Fibroblast of pulmonary artery (primary cell): ENCODE measurements at regions not wholly inside any gene's neighbourhood (a gene's known extent, or its start where the extent isn't known, plus 50 kb on each side); places are given as distances from the start of the nearest gene placed in this dataset.
"Not testable (repeated sequence)": the region's sequence is repeated elsewhere in the genome, so short reads cannot be mapped to it uniquely, and the experiment has no call there.

Source experiments
- DNase-seq: peaks from one replicate; pipeline ENCODE4 v3.0.0-alpha.2; 2010; ENCODE audit warnings: low read depth
- H3K4me3 ChIP-seq: replicated peaks from 2 replicates; pipeline ENCODE4 v1.5.1; 2011; ENCODE audit warnings: low read depth, mild to moderate bottlenecking, control low read depth, low read length, moderate library complexity
- TF ChIP-seq, protein P1 (sequence below): IDR thresholded peaks from 2 replicates; pipeline ENCODE4 v1.5.1; 2011; ENCODE audit warnings: mild to moderate bottlenecking, control low read depth, low read length, inconsistent platforms; ENCODE audit errors: missing control alignments

DNA sequence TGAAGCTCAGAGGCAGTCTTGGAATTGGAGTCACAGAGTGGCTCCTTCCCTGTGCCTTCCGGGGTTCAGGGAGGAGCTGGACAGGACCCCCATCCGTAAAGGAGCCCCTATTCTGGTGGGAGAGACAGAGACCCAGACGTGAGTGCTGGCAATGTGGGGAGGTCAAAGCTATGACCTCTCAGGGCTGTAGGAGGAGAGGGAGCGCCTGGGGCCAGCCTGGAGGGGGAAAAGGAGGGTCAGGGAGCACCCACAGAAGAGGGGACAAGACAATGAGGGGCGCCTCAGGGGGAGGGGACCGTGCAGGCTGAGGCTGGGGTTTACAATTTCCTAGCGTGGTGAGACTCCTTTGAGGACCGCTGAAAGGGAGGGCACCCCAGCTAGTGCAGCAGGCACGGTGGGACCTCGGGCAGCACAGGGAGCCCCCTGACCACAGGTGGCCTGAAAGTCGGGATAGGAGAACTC is 97.9 kb upstream of the LRPAP1 start:
- H3K4me3 ChIP-seq, result no peak overlapping the region
- DNase-seq, result no peak
- TF ChIP-seq, protein P1, sequence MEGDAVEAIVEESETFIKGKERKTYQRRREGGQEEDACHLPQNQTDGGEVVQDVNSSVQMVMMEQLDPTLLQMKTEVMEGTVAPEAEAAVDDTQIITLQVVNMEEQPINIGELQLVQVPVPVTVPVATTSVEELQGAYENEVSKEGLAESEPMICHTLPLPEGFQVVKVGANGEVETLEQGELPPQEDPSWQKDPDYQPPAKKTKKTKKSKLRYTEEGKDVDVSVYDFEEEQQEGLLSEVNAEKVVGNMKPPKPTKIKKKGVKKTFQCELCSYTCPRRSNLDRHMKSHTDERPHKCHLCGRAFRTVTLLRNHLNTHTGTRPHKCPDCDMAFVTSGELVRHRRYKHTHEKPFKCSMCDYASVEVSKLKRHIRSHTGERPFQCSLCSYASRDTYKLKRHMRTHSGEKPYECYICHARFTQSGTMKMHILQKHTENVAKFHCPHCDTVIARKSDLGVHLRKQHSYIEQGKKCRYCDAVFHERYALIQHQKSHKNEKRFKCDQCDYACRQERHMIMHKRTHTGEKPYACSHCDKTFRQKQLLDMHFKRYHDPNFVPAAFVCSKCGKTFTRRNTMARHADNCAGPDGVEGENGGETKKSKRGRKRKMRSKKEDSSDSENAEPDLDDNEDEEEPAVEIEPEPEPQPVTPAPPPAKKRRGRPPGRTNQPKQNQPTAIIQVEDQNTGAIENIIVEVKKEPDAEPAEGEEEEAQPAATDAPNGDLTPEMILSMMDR, result no peak

- no peak for DNase-seq
- TF ChIP-seq, protein P1, result no peak
- no peak overlapping the region for H3K4me3 ChIP-seq
Measured at GRCh38 chr4:3629665-3630064, 97.4 kb upstream of the LRPAP1 start.

GRCh38 chr4:3629176-3629575 is 97.0 kb upstream of the LRPAP1 start:
- not testable (repeated sequence) for DNase-seq, H3K4me3 ChIP-seq

- H3K4me3 ChIP-seq, result no peak overlapping the region
- DNase-seq, result no peak
- TF ChIP-seq, protein P1, result no peak
Measured at GRCh38 chr4:3628868-3629175, 96.6 kb upstream of the LRPAP1 start.

- not testable (repeated sequence) for DNase-seq, H3K4me3 ChIP-seq
Measured at GRCh38 chr4:3627967-3628867, 96.0 kb upstream of the LRPAP1 start.

GRCh38 chr4:3627456-3627855 is 95.2 kb upstream of the LRPAP1 start:
- DNase-seq, H3K4me3 ChIP-seq: not testable (repeated sequence)

DNA sequence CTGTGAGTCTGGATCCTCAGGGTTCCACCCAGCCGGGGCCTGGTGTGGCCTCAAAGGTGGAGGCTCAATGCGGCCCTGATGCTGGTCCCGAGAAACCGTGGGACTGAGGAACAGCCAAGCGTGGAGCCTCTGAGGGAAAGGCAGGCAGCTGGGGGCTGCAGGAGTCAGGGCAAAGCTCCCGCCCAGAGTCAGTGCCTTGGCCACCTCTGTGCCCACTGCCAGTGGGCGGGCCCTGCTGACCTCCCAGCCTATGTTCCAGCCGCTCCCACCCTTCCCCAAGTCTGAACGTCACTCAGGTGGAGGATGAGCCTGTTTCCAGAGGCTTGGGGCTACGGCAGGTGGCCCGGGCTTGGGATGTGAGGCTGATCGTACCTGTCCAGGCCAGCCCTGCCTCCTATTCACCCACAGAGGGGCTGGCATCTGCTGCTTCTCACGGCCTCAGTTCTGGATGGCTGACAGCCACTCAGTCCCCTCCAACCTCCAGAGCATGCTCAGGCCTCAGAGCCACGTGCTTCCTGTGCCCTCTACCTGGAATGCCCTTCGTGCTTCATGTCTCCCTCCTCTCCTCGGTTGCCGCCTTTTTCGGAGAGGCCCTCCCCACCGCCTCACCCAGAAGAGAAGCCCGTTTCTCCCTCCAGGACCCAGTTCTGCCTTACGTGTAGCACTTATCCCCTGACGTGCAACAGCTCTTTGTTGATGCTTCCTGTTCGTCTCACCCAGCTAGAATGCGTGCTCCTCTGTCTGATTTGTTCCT is 94.1 kb upstream of the LRPAP1 start:
- not testable (repeated sequence) for DNase-seq, H3K4me3 ChIP-seq

- not testable (repeated sequence) for DNase-seq
Measured at GRCh38 chr4:3625286-3625875, 93.2 kb upstream of the LRPAP1 start.

GRCh38 chr4:3623809-3624329 is 91.6 kb upstream of the LRPAP1 start:
- not testable (repeated sequence) for H3K4me3 ChIP-seq, DNase-seq

More at GRCh38 chr4:3625286-3625875, 93.2 kb upstream of the LRPAP1 start:
- not testable (repeated sequence) for H3K4me3 ChIP-seq

DNA sequence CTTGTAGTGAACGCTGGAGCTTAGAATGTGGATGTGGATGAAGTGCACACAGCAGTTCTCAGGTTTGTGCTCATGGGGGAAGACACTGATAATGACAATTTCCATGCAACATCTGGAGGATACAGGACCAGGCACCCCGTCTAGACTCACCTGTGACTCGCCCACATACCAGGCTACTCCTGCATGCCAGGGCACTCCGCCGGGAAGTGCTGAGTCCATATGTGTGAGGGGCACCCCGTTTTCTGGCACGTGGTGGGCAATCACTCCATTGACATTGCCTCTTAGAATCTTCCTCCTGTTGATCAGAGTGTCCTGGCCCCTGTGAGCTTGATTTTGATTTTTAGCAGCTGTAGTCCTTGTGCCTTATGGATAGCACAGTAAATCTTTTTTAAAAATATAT is 90.9 kb upstream of the LRPAP1 start:
- DNase-seq, result no peak
- H3K4me3 ChIP-seq, result no peak overlapping the region
- TF ChIP-seq, protein P1, result no peak

GRCh38 chr4:3620365-3620764 is 88.1 kb upstream of the LRPAP1 start:
- not testable (repeated sequence) for H3K4me3 ChIP-seq
- DNase-seq, result peak; percentile 8

DNA sequence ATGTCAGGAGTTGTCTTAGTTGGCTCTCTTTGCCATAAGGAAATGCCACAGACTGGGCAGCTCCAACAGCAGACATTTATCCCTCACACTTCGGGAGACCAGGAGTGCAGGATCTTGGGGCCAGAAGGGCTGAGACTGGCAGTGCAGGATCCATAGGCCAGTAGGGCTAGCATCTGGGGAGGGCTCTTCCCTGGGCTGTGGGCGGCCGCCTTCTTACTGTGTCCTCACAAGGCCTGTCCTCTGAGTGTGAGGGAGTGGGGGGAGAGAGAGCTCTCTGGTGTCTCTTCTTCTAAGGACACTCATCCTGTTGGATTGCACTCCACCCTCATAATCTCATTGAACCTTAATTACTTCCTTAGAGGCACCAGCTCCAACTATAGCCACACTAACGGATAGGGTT is 87.5 kb upstream of the LRPAP1 start:
- not testable (repeated sequence) for DNase-seq, H3K4me3 ChIP-seq

- H3K4me3 ChIP-seq, DNase-seq: not testable (repeated sequence)
Measured at GRCh38 chr4:3618341-3618740, 86.1 kb upstream of the LRPAP1 start.
